Cardiac muscle cell (in vitro differentiated cells and primary cell): ENCODE measurements at regions not wholly inside any gene's neighbourhood (a gene's known extent, or its start where the extent isn't known, plus 50 kb on each side); places are given as distances from the start of the nearest gene placed in this dataset.
"Not testable (repeated sequence)": the region's sequence is repeated elsewhere in the genome, so short reads cannot be mapped to it uniquely, and the experiment has no call there.

ENCODE experiments used
- DNase-seq, 2 donors: peaks; one replicate each; pipeline versions ENCODE4 v3.0.0 to v3.0.0-alpha.2; 2010 to 2017; ENCODE audit warnings: low read depth in 1 of 2, low spot score in 1 of 2
- H3K27ac ChIP-seq: fragments of 200-600 bp; sonication (generic); 2 replicates; pipeline ENCODE4 v1.5.1; 2016
- H3K27me3 ChIP-seq: fragments of 200-600 bp; sonication (generic); 2 replicates; pipeline ENCODE4 v1.6.0; 2016; ENCODE audit warnings: control low read depth
- H3K36me3 ChIP-seq: fragments of 200-600 bp; sonication (generic); 2 replicates; pipeline ENCODE4 v1.5.1; 2016; ENCODE audit warnings: control low read depth
- H3K4me1 ChIP-seq: fragments of 200-600 bp; sonication (generic); 2 replicates; pipeline ENCODE4 v1.8.1; 2017; ENCODE audit warnings: low read depth, mild to moderate bottlenecking, mixed run types
- H3K4me3 ChIP-seq: fragments of 200-600 bp; sonication (generic); 2 replicates; pipeline ENCODE4 v1.5.1; 2016; ENCODE audit warnings: mild to moderate bottlenecking
- H3K9me3 ChIP-seq: fragments of 200-600 bp; sonication (generic); 2 replicates; pipeline ENCODE4 v1.5.1; 2017; ENCODE audit warnings: low read depth, mild to moderate bottlenecking, control low read depth
- CTCF ChIP-seq: IDR thresholded peaks from 2 replicates; pipeline ENCODE4 v1.5.1; 2012; ENCODE audit warnings: low read depth, mild to moderate bottlenecking, low read length

DNA sequence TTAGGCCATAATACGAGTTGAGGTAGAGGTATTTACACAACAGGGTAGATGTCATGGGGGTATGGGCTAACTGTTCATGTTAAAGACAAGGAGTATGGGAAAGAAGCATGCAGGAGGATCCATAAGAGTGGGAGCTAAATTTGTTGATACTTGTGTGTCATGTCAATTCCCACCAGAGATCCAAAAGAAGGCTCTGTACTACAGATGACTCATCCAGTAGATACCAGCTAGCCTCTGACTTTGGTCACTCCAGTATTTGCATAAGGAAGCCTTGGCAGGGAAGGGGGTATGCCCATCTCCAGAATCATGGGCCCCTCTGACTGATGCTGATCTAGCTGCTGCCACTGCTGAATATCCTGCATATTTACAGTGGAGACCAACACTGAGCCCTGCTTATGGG, 743.7 kb upstream of the GRAMD2B start:
- no peak for DNase-seq
- Histone ChIP-seq H3K36me3 (no peaks in the 10 kb centered on the region), H3K27me3 (no peaks in the 10 kb centered on the region), H3K4me1 (no peaks in the 10 kb centered on the region), H3K27ac (no peak overlapping the region), H3K4me3 (no peak overlapping the region), H3K9me3 (no peaks in the 10 kb centered on the region)
- TF ChIP-seq CTCF, result no peak

DNA sequence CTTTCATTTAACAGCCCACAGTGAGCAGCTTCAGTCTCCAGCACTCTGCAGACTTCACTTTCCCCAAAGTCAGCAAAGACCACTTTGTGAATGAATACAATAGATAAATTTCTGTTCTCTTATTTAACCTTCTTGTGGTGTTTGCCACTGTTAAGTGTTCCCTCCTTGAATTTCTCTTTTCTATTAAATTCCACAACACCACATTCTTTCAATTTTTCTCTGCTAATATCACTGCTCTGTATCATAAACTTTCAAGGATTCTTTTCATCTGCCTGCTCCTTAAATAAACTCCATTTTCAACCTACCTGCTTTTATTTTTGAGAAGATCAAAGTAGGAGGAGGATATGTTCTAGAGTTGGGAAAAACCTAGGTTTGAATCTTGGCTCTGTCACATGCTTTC, 739.5 kb upstream of the GRAMD2B start:
- H3K4me1 ChIP-seq, result no peaks in the 10 kb centered on the region
- no peak for DNase-seq
- TF ChIP-seq CTCF, result no peak

GRCh38 chr5:125685771-125686170, 737.4 kb upstream of the GRAMD2B start:
- H3K4me3 ChIP-seq, result no peak overlapping the region
- no peak overlapping the region for H3K27ac ChIP-seq
- no peaks in the 10 kb centered on the region for H3K27me3 ChIP-seq
- H3K4me1 ChIP-seq, result no peaks in the 10 kb centered on the region
- H3K36me3 ChIP-seq, result no peaks in the 10 kb centered on the region
- no peak for TF ChIP-seq CTCF
- no peaks in the 10 kb centered on the region for H3K9me3 ChIP-seq
- DNase-seq, result no peak

More for the DNA sequence above, 739.5 kb upstream of the GRAMD2B start:
- Histone ChIP-seq H3K9me3 (no peaks in the 10 kb centered on the region), H3K36me3 (no peaks in the 10 kb centered on the region), H3K27ac (no peak overlapping the region), H3K4me3 (no peak overlapping the region), H3K27me3 (no peaks in the 10 kb centered on the region)

- H3K27me3 ChIP-seq, DNase-seq, H3K4me3 ChIP-seq, H3K9me3 ChIP-seq, H3K36me3 ChIP-seq, H3K4me1 ChIP-seq, H3K27ac ChIP-seq: not testable (repeated sequence)
Observed at GRCh38 chr5:125691738-125692530, 731.3 kb upstream of the GRAMD2B start.

DNA sequence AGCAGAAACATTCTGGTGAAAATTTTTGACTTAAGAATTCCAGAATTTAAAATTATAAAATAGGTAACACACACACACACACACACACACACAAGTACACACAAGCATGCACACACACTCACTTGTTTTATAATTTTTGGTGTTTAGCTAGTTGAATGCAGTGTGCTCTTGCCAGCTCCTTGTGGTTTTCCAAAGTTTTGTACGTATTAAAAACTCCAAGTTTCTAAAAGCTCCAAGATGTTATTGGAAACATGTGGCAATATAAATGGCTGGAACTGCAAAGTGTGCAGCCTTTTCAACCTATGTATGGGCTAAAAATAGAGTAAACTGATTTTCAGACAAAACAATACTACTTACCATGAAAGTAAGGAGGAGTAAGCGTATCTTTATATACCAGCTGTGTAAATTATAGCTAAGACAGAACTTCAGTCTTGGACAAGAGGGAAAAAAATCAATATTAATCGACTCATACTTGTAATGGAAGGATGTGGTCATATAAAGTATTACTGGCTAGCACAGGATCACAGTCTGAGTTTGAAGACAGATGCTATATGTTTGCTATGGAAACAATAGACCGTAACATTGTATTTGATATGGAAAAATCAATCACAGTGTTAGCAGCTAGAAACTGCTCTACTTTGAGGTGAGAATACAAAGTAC, 727.1 kb upstream of the GRAMD2B start:
- H3K27me3 ChIP-seq, result no peaks in the 10 kb centered on the region
- H3K9me3 ChIP-seq, result no peaks in the 10 kb centered on the region
- no peaks in the 10 kb centered on the region for H3K36me3 ChIP-seq
- TF ChIP-seq CTCF, result no peak
- H3K27ac ChIP-seq, result no peak overlapping the region
- peak in 1 of 2 donors; percentile 53 for DNase-seq
- peaks cover 15% of the 10 kb centered on the region for H3K4me1 ChIP-seq
- no peak overlapping the region for H3K4me3 ChIP-seq

GRCh38 chr5:125696762-125697161, 726.4 kb upstream of the GRAMD2B start:
- H3K4me3 ChIP-seq, result no peak overlapping the region
- H3K36me3 ChIP-seq, result no peaks in the 10 kb centered on the region
- no peak overlapping the region for H3K27ac ChIP-seq
- no peak for TF ChIP-seq CTCF
- H3K27me3 ChIP-seq, result no peaks in the 10 kb centered on the region
- peak in 1 of 2 donors; percentile 82 for DNase-seq
- H3K9me3 ChIP-seq, result no peaks in the 10 kb centered on the region
- peaks cover 15% of the 10 kb centered on the region for H3K4me1 ChIP-seq
